ENCODE measurements at regions not wholly inside any gene's neighbourhood (a gene's known extent, or its start where the extent isn't known, plus 50 kb on each side); places are given as distances from the start of the nearest gene placed in this dataset.

DNA sequence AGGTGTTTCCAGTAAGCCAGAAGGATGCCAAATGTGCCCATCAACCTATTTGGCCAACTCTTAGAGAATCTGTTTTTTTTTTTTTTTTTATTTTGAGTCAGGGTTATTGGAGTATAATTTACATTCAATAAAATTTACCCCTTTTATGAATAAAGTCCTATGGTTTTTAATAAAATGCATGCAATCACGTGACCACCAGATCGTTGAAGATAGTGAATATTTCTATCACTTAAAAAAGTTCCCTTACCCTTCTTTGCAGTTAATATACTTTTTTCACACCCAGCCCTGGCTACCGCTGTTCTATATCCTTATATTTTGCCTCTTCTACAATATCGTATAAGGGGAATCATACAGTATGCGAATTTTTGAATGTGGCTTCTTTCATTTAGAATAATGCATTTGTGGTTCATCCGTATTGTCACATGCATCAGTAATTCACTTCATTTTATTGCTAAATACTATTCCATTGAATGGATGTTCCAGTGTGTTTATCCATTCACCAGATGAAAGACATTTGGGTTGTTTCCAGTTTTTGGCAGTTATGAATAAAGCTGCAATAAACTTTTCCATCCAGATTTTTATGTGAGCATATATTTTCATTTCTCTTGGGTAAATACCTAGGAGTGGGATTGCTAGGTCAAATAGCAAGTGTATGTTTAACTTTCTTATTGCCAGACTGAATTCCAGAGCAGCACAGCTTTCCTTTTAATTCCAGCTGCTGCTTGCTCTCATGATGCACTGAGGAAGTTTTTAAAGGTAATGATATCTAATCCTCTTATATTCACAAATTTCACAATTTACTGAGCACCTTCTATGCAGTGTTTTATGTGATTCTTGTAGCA is 156.3 kb upstream of the NT5C1B start:
- H3K27ac ChIP-seq = no peak overlapping the region
- H3K4me1 ChIP-seq = peaks cover 0 to 6% of the 10 kb centered on the region in 2 donors
- no peak for DNase-seq
- intact Hi-C loops (cut with DNase I) = loop anchor here (10.0 kb wide), 1 partner anchor 1119 kb away; no protein-coding TSS in a partner anchor
- H3K27me3 ChIP-seq = no peaks in the 10 kb centered on the region
- no peak overlapping the region for H3K4me3 ChIP-seq (replicated peaks in 1 of 3)
- TF ChIP-seq POLR2A (IDR thresholded peaks at IDR 0.05) = no peak
- H3K9me3 ChIP-seq = no peaks in the 10 kb centered on the region
- H3K36me3 ChIP-seq = no peaks in the 10 kb centered on the region
- 95% methylated on average over 6 of the region's 6 CpGs for WGBS, 2 donors

DNA sequence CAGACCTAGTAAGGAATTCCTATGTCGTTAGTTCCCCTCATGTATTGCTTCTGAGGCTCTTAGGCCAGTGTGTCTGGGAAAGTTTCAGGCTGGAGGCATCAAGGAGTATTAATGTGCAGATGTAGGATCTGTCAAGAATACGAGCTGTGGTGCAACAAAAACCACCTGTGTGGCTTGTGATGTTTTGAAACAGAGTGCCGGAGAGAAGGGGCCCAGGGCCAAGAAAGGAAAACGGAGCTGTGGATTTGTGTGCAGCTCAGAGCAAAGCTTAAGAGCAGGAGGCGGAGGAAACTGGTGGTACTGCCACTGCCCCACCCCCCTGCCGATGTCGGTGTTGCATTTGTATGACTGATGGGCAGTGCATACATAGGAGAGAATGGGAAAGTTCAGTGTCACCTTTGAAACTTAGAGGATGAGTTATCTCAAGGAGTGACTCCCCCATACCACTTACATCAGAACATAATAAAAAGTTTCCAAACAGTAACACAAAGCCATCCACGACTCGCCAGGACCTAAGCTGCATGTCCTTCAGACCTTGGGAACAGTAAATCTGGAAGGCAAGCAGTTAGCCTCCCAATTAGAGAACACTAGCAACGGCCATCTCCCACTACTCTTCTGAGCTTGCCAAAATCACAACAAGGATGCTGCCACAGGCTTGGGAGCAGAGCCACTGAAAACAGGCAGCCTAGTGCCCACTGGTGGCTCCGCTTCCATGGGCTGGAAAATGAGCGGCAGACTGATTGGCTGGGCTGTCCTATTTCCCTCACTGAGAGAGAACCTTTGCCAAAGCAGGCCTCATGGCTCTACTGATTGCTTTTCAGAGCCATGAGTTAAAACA is 152.7 kb upstream of the NT5C1B start:
- H3K4me1 ChIP-seq = no peaks in the 10 kb centered on the region
- DNase-seq = no peak
- no peak overlapping the region for H3K27ac ChIP-seq
- no peaks in the 10 kb centered on the region for H3K36me3 ChIP-seq
- intact Hi-C loops (cut with DNase I) = loop anchor here (10.0 kb wide), 1 partner anchor 1123 kb away; no protein-coding TSS in a partner anchor
- no peaks in the 10 kb centered on the region for H3K9me3 ChIP-seq
- no peak overlapping the region for H3K4me3 ChIP-seq (replicated peaks in 1 of 3)
- TF ChIP-seq, protein P1, sequence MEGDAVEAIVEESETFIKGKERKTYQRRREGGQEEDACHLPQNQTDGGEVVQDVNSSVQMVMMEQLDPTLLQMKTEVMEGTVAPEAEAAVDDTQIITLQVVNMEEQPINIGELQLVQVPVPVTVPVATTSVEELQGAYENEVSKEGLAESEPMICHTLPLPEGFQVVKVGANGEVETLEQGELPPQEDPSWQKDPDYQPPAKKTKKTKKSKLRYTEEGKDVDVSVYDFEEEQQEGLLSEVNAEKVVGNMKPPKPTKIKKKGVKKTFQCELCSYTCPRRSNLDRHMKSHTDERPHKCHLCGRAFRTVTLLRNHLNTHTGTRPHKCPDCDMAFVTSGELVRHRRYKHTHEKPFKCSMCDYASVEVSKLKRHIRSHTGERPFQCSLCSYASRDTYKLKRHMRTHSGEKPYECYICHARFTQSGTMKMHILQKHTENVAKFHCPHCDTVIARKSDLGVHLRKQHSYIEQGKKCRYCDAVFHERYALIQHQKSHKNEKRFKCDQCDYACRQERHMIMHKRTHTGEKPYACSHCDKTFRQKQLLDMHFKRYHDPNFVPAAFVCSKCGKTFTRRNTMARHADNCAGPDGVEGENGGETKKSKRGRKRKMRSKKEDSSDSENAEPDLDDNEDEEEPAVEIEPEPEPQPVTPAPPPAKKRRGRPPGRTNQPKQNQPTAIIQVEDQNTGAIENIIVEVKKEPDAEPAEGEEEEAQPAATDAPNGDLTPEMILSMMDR (IDR thresholded peaks at IDR 0.05) = no peak
- TF ChIP-seq POLR2A (IDR thresholded peaks at IDR 0.05) = no peak
- 80 to 82% methylated on average over 12 of the region's 12 CpGs for WGBS, 2 donors
- no peaks in the 10 kb centered on the region for H3K27me3 ChIP-seq

DNA sequence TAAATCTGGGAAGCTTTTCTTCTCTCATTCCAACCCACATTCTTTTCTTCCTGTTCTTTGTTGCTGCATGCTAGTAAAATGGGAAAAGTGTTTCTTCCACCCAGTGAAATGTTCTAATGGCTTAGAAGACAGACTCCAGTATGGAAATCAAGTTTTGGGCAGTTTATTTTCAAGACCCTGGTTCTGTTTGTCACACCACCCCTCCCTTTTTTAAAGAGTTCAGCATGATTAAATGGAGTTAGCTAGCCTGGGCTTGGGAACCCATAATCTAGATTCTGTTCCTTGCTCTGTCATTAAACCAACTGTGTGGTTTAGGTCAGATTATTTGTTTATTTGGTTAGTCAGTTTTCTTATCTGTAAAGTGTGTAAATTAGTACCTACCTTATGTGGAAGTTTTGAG is 151.8 kb upstream of the NT5C1B start:
- no peaks in the 10 kb centered on the region for H3K9me3 ChIP-seq
- no peak overlapping the region for H3K4me3 ChIP-seq (replicated peaks in 1 of 3)
- no peaks in the 10 kb centered on the region for H3K4me1 ChIP-seq
- H3K27ac ChIP-seq = no peak overlapping the region
- TF ChIP-seq, protein P1 (IDR thresholded peaks at IDR 0.05) = no peak
- no peak for TF ChIP-seq POLR2A (IDR thresholded peaks at IDR 0.05)
- intact Hi-C loops (cut with DNase I) = loop anchor here (10.0 kb wide), 1 partner anchor 1124 kb away; no protein-coding TSS in a partner anchor
- no peaks in the 10 kb centered on the region for H3K27me3 ChIP-seq
- no peak for DNase-seq
- no peaks in the 10 kb centered on the region for H3K36me3 ChIP-seq

DNA sequence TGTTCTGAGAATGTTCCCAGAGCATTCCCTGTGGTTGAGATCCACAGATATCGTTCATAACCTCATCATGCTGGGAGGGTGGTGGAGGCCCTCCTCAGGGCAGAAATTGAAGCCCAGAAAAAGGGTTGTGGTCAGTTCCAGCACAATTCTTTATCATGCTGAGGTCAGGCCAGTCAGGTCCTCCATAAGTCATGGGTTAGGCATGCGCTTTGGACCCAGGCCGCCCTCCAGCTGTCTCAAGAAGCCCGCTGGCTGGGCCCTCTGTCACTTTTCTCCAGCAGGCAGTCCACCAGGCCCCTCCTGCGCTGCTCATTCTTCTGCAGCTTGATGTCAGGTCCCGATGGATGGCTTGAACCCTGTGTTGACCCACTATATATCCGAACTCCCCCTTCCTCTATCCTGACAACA is 151.1 kb upstream of the NT5C1B start:
- DNase-seq = no peak
- Histone ChIP-seq H3K27ac (no peak overlapping the region), H3K9me3 (no peaks in the 10 kb centered on the region), H3K4me1 (no peaks in the 10 kb centered on the region), H3K36me3 (no peaks in the 10 kb centered on the region), H3K27me3 (no peaks in the 10 kb centered on the region), H3K4me3 (replicated peaks in 1 of 3) (no peak overlapping the region)
- TF ChIP-seq, protein P1 (IDR thresholded peaks at IDR 0.05) = no peak
- no peak for TF ChIP-seq POLR2A (IDR thresholded peaks at IDR 0.05)
- WGBS, 2 donors = 91 to 94% methylated on average over 7 of the region's 7 CpGs
- intact Hi-C loops (cut with DNase I) = loop anchor here (10.0 kb wide), 1 partner anchor 1124 kb away; no protein-coding TSS in a partner anchor

DNA sequence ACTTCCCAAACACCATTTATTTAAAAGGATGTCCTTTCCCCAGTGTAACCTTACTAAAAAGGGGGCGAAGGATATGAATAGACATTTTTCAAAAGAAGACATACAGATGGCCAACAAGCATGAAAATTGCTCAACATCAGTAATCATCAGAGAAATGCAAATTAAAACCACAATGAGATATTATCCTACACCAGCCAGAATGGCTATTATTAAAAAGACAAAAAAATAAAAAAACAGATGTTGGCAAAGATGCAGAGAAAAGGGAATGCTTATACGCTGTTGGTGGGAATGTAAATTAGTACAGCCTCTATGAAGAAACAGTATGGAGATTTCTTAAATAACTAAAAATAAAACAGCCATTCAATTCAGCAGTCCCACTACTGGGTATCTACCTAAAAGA is 142.3 kb upstream of the NT5C1B start:
- Histone ChIP-seq H3K9me3 (no peaks in the 10 kb centered on the region), H3K36me3 (no peaks in the 10 kb centered on the region), H3K27ac (no peak overlapping the region), H3K4me3 (replicated peaks in 1 of 3) (no peak overlapping the region), H3K4me1 (no peaks in the 10 kb centered on the region), H3K27me3 (no peaks in the 10 kb centered on the region)
- TF ChIP-seq, protein P1 (IDR thresholded peaks at IDR 0.05) = no peak
- no peak for TF ChIP-seq POLR2A (IDR thresholded peaks at IDR 0.05)
- intact Hi-C loops (cut with DNase I) = no loop called here
- WGBS, 2 donors = 93 to 97% methylated on average over 2 of the region's 2 CpGs
- no peak for DNase-seq

Data from thyroid gland (tissue), 4 donors.